K562 (cell line): ENCODE measurements at regions not wholly inside any gene's neighbourhood (a gene's known extent, or its start where the extent isn't known, plus 50 kb on each side); places are given as distances from the start of the nearest gene placed in this dataset.
A peak's percentile ranks its signal among the peaks of the same experiment; 100 is the strongest.

Experiments
- ATAC-seq: fragments of 200-7000 bp; cut with Tn5 transposase; 3 replicates; pipeline ENCODE4 v1.9.1; 2020; ENCODE audit warnings: moderate library complexity
- BruUV-seq: library from RNA; stranded (reverse); fragments of 400-500 nt; replicated peaks from 2 replicates; lab custom pipeline; 2021; lab: Mats Ljungman, UMichigan
- CTCF ChIA-PET: fragments of 300-600 bp; formaldehyde crosslinking; extraction: SDS; loops from one replicate; lab custom pipeline; 2021; ENCODE audit warnings: low intra/inter-chr PET ratio; lab: Yijun Ruan, JAX
- POLR2A ChIA-PET: fragments of 300-600, 350-650 bp; sonication (Branson Sonifier 250); formaldehyde crosslinking; extraction: SDS; loops from one replicate; lab custom pipeline; 2021; ENCODE audit warnings: antibody characterized with exemption, inconsistent platforms; lab: Yijun Ruan, JAX
- DNase-seq, 4 experiments: peaks; one replicate each; pipeline versions ENCODE4 v3.0.0 to v3.0.0-alpha.2; 2011 to 2018; ENCODE audit warnings: low spot score in 3 of 4, mixed read lengths in 3 of 4; ENCODE audit errors: extremely low read depth in 1 of 4
- FAIRE-seq: peaks from 2 replicates; lab custom pipeline; 2011; peaks lifted over from hg19 to GRCh38; lab: Jason Lieb, UNC
- H2AFZ ChIP-seq: 2 replicates; pipeline ENCODE4 v1.6.0; 2011; ENCODE audit warnings: low read depth, low read length, control low read depth, inconsistent platforms
- H3K27ac ChIP-seq: fragments of 200-600 bp; 3 replicates; pipeline ENCODE4 v1.8.0; 2011; ENCODE audit warnings: low read depth, mild to moderate bottlenecking, control low read depth, inconsistent platforms, low read length, moderate library complexity, mixed read lengths; ENCODE audit errors: extremely low read depth
- H3K27me3 ChIP-seq, 2 experiments: fragments of 300-600 bp in 1 of 2; 2 replicates in 1 of 2; 3 replicates in 1 of 2; pipeline versions ENCODE4 v1.6.0 to v1.8.0; 2011; ENCODE audit warnings: inconsistent platforms in 2 of 2, low read length in 2 of 2, mild to moderate bottlenecking in 1 of 2, mixed read lengths in 1 of 2, moderate library complexity in 1 of 2; ENCODE audit not compliant: control insufficient read depth in 2 of 2, insufficient read depth in 2 of 2
- H3K36me3 ChIP-seq: fragments of 300-600 bp; 3 replicates; pipeline ENCODE4 v1.8.0; 2011; ENCODE audit warnings: mild to moderate bottlenecking, low read length, inconsistent platforms; ENCODE audit not compliant: control insufficient read depth, insufficient read depth
- H3K4me1 ChIP-seq, 2 experiments: fragments of 200-600 bp in 1 of 2; replicated peaks in 1 of 2; 2 replicates in 1 of 2; 3 replicates in 1 of 2; pipeline versions ENCODE4 v1.5.1 to v1.8.0; 2011; ENCODE audit warnings: inconsistent platforms in 2 of 2, low read length in 2 of 2, mild to moderate bottlenecking in 1 of 2, mixed read lengths in 1 of 2, moderate library complexity in 1 of 2; ENCODE audit not compliant: control insufficient read depth in 2 of 2, insufficient read depth in 2 of 2
- H3K4me2 ChIP-seq: 2 replicates; pipeline ENCODE4 v1.6.1; 2011; ENCODE audit warnings: low read length, control low read depth, inconsistent platforms, mixed read lengths; ENCODE audit not compliant: insufficient read depth
- H3K4me3 ChIP-seq: fragments of 200-600 bp; sonication (generic), shearing (Covaris generic); 2 replicates; pipeline ENCODE4 v1.5.1; 2016; ENCODE audit warnings: control low read depth, inconsistent platforms
- H3K79me2 ChIP-seq: fragments of 200-600 bp; 3 replicates; pipeline ENCODE4 v1.8.0; 2011; ENCODE audit warnings: low read length, inconsistent platforms; ENCODE audit not compliant: control insufficient read depth, insufficient read depth
- H3K9ac ChIP-seq, 2 experiments: 2 replicates each; pipeline versions ENCODE4 v1.6.0 to v1.6.1; 2011; ENCODE audit warnings: low read depth in 2 of 2, low read length in 2 of 2, control low read depth in 1 of 2, inconsistent platforms in 1 of 2, mild to moderate bottlenecking in 1 of 2, mixed read lengths in 1 of 2; ENCODE audit not compliant: insufficient read depth in 1 of 2
- H3K9me1 ChIP-seq: one replicate; pipeline ENCODE4 v1.6.0; 2011; ENCODE audit warnings: inconsistent platforms, mild to moderate bottlenecking, low read length, moderate library complexity; ENCODE audit not compliant: control insufficient read depth, insufficient read depth
- H3K9me3 ChIP-seq: replicated peaks from 2 replicates; pipeline ENCODE4 v1.5.1; 2011; ENCODE audit warnings: low read depth, low read length, inconsistent platforms; ENCODE audit not compliant: control insufficient read depth, insufficient read depth
- H4K20me1 ChIP-seq: replicated peaks from 2 replicates; pipeline ENCODE4 v1.6.1; 2011; ENCODE audit warnings: low read length, inconsistent platforms, mixed read lengths; ENCODE audit not compliant: control insufficient read depth, insufficient read depth
- CHCHD3 ChIP-seq: fragments of 250-450 bp; sonication (Bioruptor Pico); IDR thresholded peaks from 2 replicates; pipeline ENCODE4 v2.1.2; 2022; ENCODE audit warnings: mild to moderate bottlenecking
- CHD2 ChIP-seq: IDR thresholded peaks from 2 replicates; pipeline ENCODE4 v1.6.1; 2011; ENCODE audit warnings: low read depth, low read length
- SPI1 ChIP-seq: IDR thresholded peaks from 2 replicates; pipeline ENCODE4 v1.6.1; 2011; ENCODE audit warnings: low read depth, low read length, control low read depth, borderline replicate concordance
- WGBS: fragments of 100-300 bp; shearing (Covaris generic); methylation state at CpG from one replicate; pipeline ENCODE4 v1.1.6; 2016; ENCODE audit warnings: low coverage, mixed read lengths; ENCODE audit not compliant: insufficient coverage; ENCODE audit errors: missing lambda C conversion rate; 5-methylcytosine and 5-hydroxymethylcytosine counted together
- in situ Hi-C: fragments of 300-500 bp; cut with MboI; formaldehyde crosslinking; loops from 4 replicates; pipeline ENCODE4 v1.15.0; 2018; ENCODE audit warnings: inconsistent platforms, mixed read lengths
- intact Hi-C: fragments of 100-400 bp; cut with micrococcal nuclease; formaldehyde crosslinking; loops from 2 replicates; pipeline ENCODE4 v1.14.2; 2022

- Histone ChIP-seq H2AFZ (no peak overlapping the region), H3K9ac (no peak overlapping the region), H3K4me3 (no peak overlapping the region), H3K79me2 (no peaks in the 10 kb centered on the region), H3K9me1 (no peaks in the 10 kb centered on the region), H4K20me1 (no peaks in the 10 kb centered on the region), H3K36me3 (no peaks in the 10 kb centered on the region), H3K27me3 (peaks cover 7 to 9% of the 10 kb centered on the region in 2 experiments; a peak in 2 of 5 replicates), H3K4me1 (no peaks in the 10 kb centered on the region), H3K27ac (no peak overlapping the region), H3K4me2 (no peak overlapping the region), H3K9me3 (no peaks in the 10 kb centered on the region)
- FAIRE-seq (no peak), DNase-seq (no peak), ATAC-seq (no peak)
- no TSS peak for BruUV-seq
- intact Hi-C loops (no loop called here), in situ Hi-C loops (no loop called here)
- no peak for TF ChIP-seq CHCHD3
- WGBS: 2% methylated on average over 6 of the region's 6 CpGs
- ChIA-PET POLR2A (interaction anchor here (0.6 to 1.0 kb wide), 2 partner anchors 10 to 110 kb away, joined by 3 to 4 read pairs; no protein-coding TSS in a partner anchor), CTCF (no interaction called here)
Measured at GRCh38 chr2:88865801-88866371, 174.4 kb downstream of the RPIA start.

GRCh38 chr2:88866756-88867155, 175.3 kb downstream of the RPIA start:
- Histone ChIP-seq H3K9me1 (no peaks in the 10 kb centered on the region), H3K36me3 (no peaks in the 10 kb centered on the region), H3K4me3 (no peak overlapping the region), H3K79me2 (no peaks in the 10 kb centered on the region), H3K4me2 (no peak overlapping the region), H3K4me1 (no peaks in the 10 kb centered on the region), H3K9ac (no peak overlapping the region), H3K9me3 (no peaks in the 10 kb centered on the region), H3K27ac (no peak overlapping the region), H3K27me3 (peaks cover 4 to 9% of the 10 kb centered on the region in 2 experiments; a peak in 2 of 5 replicates), H2AFZ (no peak overlapping the region), H4K20me1 (no peaks in the 10 kb centered on the region)
- intact Hi-C loops (no loop called here), in situ Hi-C loops (no loop called here)
- ATAC-seq (no peak), DNase-seq (peak in 1 of 4 experiments; percentile 3), FAIRE-seq (no peak)
- 2% methylated on average over 11 of the region's 11 CpGs for WGBS
- BruUV-seq: no TSS peak
- POLR2A ChIA-PET: no interaction called here
- CTCF ChIA-PET: no interaction called here
- TF ChIP-seq SPI1 (peak; percentile 78; the same call in 1 of the 2 replicates), CHD2 (no peak)
